Fibroblast of lung (primary cell): ENCODE measurements at regions not wholly inside any gene's neighbourhood (a gene's known extent, or its start where the extent isn't known, plus 50 kb on each side); places are given as distances from the start of the nearest gene placed in this dataset.

ENCODE experiments used
- CTCF ChIP-seq, 2 donors: IDR thresholded peaks in 1 of 2; conservative IDR thresholded peaks in 1 of 2; 1 replicate in 1 of 2; 2 replicates in 1 of 2; pipeline ENCODE4 v1.5.1; 2011 to 2012; ENCODE audit warnings: low read length in 2 of 2, control low read depth in 1 of 2, inconsistent platforms in 1 of 2, low read depth in 1 of 2, mild to moderate bottlenecking in 1 of 2
- EZH2 ChIP-seq: IDR thresholded peaks from 2 replicates; pipeline ENCODE4 v1.5.1; 2012; ENCODE audit warnings: low read length, control low read depth, mild to moderate bottlenecking; ENCODE audit errors: missing control alignments

DNA sequence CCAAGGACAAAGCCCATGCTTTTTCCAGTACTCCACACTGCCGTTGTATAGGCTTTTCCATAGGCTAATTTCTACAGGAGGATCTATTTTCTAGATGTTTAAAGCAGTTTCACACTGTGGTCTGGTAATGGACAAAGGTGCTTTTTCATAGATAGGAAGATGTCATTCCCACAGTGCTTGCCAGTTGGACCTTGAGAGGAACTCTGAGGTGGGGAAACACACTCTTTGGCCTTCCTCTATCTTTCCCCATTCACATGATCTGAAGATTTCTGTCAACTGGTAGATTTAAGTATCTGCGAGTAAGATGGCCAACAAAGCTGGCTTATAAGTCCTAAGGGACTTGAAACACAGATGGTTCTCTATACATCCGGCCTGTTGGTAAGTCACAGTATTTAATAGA, 477.3 kb downstream of the UTRN start:
- no peak for TF ChIP-seq CTCF (conservative IDR thresholded peaks at IDR 0.05 in 1 of 2, IDR thresholded peaks at IDR 0.05 in 1 of 2; ENCODE audit: low read depth in 1 of 2, low read length in 2 of 2)
- no peak for TF ChIP-seq EZH2
